D721Med (cell line): ENCODE measurements at regions not wholly inside any gene's neighbourhood (a gene's known extent, or its start where the extent isn't known, plus 50 kb on each side); places are given as distances from the start of the nearest gene placed in this dataset.
A peak's percentile ranks its signal among the peaks of the same experiment; 100 is the strongest.

Experiments used
- DNase-seq: peaks from one replicate; pipeline ENCODE4 v3.0.0; 2011; ENCODE audit warnings: low spot score; ENCODE audit not compliant: insufficient read length
- FAIRE-seq: peaks from 2 replicates; lab custom pipeline; 2011; peaks lifted over from hg19 to GRCh38; lab: Jason Lieb, UNC
- CTCF ChIP-seq: IDR thresholded peaks from 2 replicates; pipeline ENCODE4 v1.5.1; 2012; ENCODE audit warnings: mild to moderate bottlenecking, control low read depth; ENCODE audit not compliant: insufficient read depth; ENCODE audit errors: missing control alignments

- TF ChIP-seq CTCF, result no peak
- no peak for FAIRE-seq
- no peak for DNase-seq
Measured at GRCh38 chr7:118349604-118350003, 125.1 kb downstream of the ANKRD7 start.

- DNase-seq, result no peak
- no peak for TF ChIP-seq CTCF
- FAIRE-seq, result no peak
Measured at GRCh38 chr7:118350260-118350659, 125.8 kb downstream of the ANKRD7 start.

- peak; percentile 60 for TF ChIP-seq CTCF
- FAIRE-seq (peak; percentile 21), DNase-seq (no peak)
Measured at GRCh38 chr7:118352867-118353453, 128.5 kb downstream of the ANKRD7 start.

- DNase-seq (no peak), FAIRE-seq (no peak)
- TF ChIP-seq CTCF, result no peak
Measured at GRCh38 chr7:118366363-118366762, 141.9 kb downstream of the ANKRD7 start.

GRCh38 chr7:118368958-118369357 lies 144.5 kb downstream of the ANKRD7 start:
- DNase-seq (no peak), FAIRE-seq (no peak)
- no peak for TF ChIP-seq CTCF

GRCh38 chr7:118369987-118370386 lies 145.5 kb downstream of the ANKRD7 start:
- no peak for DNase-seq
- no peak for FAIRE-seq
- no peak for TF ChIP-seq CTCF

GRCh38 chr7:118372530-118372929 lies 148.0 kb downstream of the ANKRD7 start:
- FAIRE-seq (no peak), DNase-seq (no peak)
- no peak for TF ChIP-seq CTCF
